ENCODE measurements at regions not wholly inside any gene's neighbourhood (a gene's known extent, or its start where the extent isn't known, plus 50 kb on each side); places are given as distances from the start of the nearest gene placed in this dataset.

- TF ChIP-seq CTCF (IDR thresholded peaks at IDR 0.05) (no peak), POLR2A (IDR thresholded peaks at IDR 0.05) (no peak)
Measured at GRCh38 chrX:94633237-94633636, 959.2 kb downstream of the FAM133A start.
